HG03139 (cell line): ENCODE measurements at regions not wholly inside any gene's neighbourhood (a gene's known extent, or its start where the extent isn't known, plus 50 kb on each side); places are given as distances from the start of the nearest gene placed in this dataset.

Source experiments
- ATAC-seq: cut with Tn5 transposase; IDR thresholded peaks from one replicate; pipeline ENCODE4 v1.9.1; 2021; ENCODE audit not compliant: unreplicated experiment

DNA sequence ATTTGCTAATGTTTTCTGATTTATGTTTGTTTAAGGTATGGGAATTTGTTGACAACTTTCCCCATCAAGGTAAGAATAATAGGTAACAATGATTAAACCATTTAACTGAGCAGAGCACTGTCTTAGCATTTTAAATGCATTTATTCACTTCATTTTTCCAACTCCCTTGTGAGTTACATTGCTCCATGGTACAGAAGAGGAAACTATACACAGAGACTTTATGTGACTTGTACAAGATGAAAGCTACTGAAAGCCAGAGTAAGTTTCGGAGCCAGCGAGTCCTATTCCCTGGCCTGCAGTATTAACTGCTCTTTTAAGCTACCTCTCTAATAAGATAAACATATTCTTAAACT is 708.8 kb downstream of the HDGFL1 start:
- ATAC-seq: no peak

DNA sequence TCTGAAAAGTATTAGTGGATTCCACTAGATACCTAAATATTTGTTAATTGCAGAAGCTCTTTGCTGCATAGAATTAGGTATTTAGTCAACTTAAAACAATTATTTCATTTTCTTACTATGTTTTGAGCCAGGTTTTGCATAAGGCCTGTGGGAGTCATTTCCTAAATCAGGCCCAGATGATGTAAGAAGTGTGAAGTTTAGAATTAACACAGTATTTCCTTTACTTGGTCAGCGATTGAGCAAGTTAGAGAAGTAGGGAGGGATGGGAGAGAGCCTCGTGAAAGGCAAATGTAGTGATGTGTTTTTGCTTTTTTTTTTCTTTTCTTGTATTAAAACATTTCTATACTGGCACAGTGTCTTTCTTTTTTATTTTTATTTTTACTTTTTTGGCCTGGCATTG is 711.1 kb downstream of the HDGFL1 start:
- ATAC-seq: no peak

DNA sequence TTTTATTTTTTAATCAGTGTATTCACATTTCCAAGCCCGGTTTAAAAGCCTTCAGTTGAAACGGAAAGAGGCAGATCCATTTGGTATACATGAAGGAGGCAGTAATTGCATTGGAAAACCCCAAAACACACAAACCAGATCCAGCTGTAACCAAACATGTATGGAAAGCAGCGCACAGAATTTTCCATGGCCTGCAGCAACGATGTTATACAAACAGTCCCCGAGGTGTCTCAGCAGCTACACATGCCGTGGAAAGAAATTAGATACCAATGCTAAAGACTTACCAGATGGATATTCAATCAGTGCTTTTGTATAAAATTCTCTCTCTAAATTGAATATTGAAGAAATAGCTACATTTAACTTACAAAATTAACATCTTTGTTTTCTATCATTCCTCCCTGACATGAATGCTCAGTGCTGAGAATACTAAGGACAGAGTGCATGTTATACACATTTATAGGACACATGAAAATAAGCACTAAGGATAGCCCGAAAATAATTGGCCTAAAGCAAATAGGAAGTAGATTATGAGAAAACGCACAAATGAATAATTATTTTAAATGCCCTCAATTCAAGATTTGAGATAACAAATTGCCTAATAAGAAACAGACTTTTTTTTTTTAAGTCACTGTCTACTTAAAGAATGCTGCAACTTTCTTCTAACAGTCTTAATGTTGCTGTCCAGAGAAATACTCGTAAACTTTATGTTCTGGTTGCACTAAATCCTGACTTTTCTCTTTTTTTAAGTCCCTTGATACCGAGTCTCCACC is 713.1 kb downstream of the HDGFL1 start:
- ATAC-seq: no peak

GRCh38 chr6:23293653-23294052 is 724.3 kb downstream of the HDGFL1 start:
- no peak for ATAC-seq

GRCh38 chr6:23301556-23301955 is 732.2 kb downstream of the HDGFL1 start:
- no peak for ATAC-seq

DNA sequence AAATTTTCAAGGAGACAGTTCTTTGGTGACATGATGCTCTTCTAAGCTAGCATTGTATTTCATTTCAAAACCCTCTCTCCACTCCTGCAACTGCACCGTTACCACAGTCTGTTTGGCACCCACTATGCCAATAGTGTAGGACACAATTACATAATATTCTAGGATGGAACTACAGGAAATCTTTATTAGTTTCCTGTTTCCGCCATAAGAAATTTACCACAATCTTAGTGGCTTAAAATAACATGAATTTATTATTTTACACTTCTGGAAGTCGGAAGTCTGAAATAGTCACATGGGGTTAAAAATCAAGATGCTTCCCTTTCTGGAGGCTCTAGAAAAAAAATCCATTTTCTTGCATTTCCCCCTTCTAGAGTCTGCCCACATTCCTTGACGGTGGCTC is 733.1 kb downstream of the HDGFL1 start:
- no peak for ATAC-seq

DNA sequence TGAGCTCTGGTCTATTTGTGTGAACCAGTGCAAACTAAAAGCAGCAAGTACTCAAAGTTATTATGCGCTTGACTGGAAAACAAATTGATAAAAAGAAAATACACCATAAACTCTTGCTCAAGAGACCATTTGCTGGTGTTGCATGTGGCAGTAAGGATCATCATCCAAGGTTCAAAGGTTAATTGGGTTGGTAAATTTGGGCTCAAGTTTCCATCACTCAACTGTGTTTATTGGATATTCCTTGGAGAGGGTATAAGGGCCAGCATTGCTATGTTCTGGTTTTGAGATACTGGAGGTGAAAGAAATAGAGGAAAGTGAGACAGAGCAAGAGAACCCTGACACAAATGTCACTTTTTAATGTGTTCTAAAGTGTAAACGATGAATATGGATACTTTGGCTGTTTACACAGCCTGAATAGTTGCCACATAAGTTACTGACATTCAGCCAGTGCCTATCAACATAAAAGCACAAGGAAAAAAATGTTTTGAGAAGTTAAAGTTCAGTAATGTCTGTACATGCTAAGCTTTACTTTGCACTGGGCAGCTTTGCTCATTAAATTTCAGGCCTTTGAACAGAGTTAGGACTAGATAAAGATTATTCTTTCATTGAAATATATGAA is 736.1 kb downstream of the HDGFL1 start:
- no peak for ATAC-seq

DNA sequence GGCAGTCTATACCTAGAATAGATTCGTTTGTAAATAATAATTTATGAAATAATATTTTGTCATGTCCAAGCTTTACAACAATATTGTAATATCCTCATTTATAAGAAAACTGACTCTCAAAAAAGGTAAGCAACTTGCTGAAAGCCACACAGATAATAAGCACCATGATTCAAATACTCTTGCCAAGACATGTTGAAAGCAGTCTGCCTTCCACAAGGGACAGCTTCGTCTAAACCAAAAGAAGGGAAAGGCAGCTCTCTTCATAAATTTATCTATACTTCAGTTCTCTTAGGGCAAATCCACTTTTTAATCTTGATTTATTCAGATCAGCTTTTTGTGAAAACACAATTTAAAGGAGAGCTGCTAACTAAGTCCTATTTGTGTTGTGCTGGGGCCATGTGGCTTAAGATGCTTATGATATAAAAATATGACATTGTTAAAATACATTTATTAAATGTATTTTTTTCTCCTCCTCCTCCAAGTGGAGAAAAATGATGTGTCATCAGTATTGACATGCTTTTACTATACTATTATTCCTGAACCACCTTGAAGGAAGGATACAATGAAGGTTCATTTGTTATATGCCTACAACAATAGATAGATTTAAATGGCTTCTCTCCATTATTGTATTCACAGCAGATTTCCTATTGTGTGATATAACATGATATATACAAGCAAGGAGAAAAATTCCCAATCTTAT is 737.0 kb downstream of the HDGFL1 start:
- ATAC-seq: no peak

- ATAC-seq: no peak
Measured at GRCh38 chr6:23307516-23307915, 738.1 kb downstream of the HDGFL1 start.

GRCh38 chr6:23308166-23308565 is 738.8 kb downstream of the HDGFL1 start:
- no peak for ATAC-seq

DNA sequence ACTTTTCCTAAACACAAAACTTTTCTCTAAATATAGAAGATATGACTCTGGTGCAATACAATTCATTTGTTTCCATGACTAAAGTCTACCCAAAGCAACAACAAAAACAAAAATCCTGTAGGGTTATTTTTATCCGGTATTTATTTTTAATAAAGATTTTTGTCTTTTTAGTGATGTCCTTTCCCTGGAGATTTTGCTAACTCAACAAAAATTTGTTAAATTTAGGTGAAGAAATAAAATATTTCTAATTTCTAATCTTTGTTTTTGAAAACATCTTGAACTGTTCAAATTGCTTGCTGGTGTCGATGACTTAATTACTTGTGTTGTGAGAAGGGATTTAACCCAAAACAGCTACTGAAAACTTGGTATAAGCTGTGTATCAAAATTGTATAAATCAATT is 741.8 kb downstream of the HDGFL1 start:
- no peak for ATAC-seq

- ATAC-seq: no peak
Measured at GRCh38 chr6:23316131-23316530, 746.8 kb downstream of the HDGFL1 start.

DNA sequence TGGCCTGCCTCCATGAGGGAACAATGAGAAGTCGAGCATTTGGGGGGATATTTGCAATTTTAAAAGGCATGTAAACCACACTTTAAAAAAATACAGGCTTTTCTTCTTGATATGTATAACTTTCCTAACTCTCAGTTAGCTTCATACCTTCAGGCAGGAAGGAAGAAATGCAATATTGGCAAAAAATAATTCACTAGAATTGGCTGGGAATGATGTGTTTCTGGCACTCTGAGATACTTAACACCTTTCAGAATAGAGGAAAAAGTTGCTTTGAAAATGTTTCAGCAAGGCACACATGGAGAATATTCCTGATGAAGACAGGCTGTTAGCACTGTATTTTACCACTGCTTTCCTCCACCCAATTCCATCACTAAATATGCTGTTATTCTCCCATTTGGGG is 747.6 kb downstream of the HDGFL1 start:
- no peak for ATAC-seq

GRCh38 chr6:23319582-23319981 is 750.2 kb downstream of the HDGFL1 start:
- no peak for ATAC-seq

DNA sequence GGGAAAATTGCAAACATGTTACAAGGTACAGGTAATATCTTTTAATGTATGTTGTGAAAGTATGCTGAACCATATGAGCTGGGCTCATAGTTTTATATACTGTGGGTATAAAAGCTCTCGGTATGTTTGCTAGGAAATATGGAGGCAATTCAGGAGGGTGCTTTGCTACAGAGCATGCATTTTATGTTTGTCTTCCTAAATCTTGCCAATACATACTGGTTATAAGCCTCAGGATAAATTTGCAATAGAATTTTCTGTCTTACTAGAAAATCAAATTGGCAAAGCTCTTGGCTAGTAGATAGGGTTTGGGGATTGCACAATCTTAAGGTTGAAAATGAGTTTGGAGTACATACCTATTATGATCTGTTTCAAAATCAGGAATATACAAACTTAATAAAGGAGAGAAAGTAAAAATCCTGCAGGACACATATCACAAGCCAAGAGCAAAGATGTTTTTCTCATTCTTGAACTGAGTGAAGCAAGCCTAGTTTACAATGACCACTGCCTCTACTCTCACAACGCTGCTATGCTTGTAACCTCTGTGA is 751.2 kb downstream of the HDGFL1 start:
- ATAC-seq: no peak

- ATAC-seq: no peak
Measured at GRCh38 chr6:23323897-23324296, 754.5 kb downstream of the HDGFL1 start.

GRCh38 chr6:23325065-23325464 is 755.7 kb downstream of the HDGFL1 start:
- ATAC-seq: no peak

DNA sequence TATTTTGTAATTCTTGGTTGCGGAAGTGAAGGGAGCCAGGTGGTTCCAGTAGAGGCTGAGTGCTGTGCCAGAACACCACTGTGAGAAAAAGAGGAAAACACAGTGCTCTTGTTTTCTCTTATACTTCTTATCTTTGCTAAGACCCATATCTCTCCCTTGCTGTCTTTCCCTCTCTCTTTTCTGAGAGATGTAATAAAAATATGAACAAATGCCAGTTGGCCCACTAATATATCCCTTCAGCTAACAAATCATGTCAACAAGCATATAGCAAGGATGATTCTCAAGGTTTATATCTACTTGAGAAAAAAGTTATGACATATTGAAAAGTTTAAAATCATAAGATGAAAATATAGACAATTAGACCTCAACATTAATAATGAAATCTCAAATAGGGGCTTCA is 758.3 kb downstream of the HDGFL1 start:
- no peak for ATAC-seq

DNA sequence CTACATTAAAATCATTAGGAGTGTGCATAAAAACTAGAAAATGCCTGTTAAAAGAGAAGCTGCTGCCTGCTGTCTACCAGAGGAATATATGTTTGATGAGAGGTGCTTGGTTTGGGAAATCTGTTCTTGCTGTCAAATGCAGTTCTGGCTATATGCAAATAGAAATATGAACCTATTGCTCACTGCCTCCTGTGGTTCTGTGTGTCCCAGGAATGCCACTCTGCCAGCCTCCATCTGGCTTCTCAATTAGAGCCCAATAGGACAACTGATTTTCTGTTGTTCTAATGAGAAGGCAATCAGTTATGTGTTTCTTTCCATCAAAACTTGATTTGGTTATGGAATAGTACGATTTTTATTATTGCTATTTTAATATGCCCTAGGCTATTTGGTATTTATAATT is 759.7 kb downstream of the HDGFL1 start:
- no peak for ATAC-seq

DNA sequence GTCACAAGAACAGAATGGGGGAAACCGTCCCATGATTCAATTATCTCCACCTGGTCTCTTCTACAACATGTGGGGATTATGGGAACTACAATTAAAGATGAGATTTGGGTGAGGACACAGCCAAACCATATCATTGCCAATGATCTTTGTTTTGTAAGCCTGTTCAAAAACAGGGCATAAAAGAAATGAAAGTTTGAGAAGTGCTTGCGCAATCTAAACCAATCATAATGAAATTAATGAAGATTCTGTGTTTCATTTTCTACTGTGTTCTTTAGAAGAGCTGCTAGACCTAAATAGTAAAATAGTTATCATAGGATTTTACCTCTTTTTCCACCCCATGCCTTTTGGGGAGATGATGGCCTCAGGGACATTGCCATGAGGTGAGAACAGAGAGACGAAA is 761.3 kb downstream of the HDGFL1 start:
- ATAC-seq: no peak

- no peak for ATAC-seq
Measured at GRCh38 chr6:23334360-23334759, 765.0 kb downstream of the HDGFL1 start.

DNA sequence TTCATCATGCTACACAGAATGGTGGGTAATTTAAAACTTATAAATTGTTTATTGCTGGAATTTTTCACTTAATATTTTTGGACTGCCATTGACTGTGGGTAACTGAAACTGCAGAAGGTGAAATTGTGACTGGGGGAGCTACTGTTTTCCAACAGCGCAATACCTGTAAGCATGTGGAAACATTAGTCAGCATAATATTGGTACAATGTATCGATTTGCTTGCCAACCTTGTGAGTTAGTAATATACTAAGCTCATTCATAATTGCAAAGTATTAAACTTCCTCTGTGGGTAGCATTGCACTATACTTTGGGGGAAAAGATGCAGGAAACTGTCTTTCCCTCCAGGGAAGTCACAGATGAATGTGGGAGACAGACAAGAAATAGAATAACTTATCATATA is 766.5 kb downstream of the HDGFL1 start:
- no peak for ATAC-seq
